HEK293T (cell line): ENCODE measurements at regions not wholly inside any gene's neighbourhood (a gene's known extent, or its start where the extent isn't known, plus 50 kb on each side); places are given as distances from the start of the nearest gene placed in this dataset.
"Not testable (repeated sequence)": the region's sequence is repeated elsewhere in the genome, so short reads cannot be mapped to it uniquely, and the experiment has no call there.

Experiments
- ARNT ChIP-seq: fragments of 450-650 bp; IDR thresholded peaks from 2 replicates; pipeline ENCODE4 v1.6.1; 2017; ENCODE audit warnings: mild to moderate bottlenecking
- ELF4 ChIP-seq: fragments of 450-650 bp; IDR thresholded peaks from 2 replicates; pipeline ENCODE4 v1.6.1; 2017; ENCODE audit warnings: antibody characterized with exemption
- FOXA1 ChIP-seq: fragments of 450-650 bp; IDR thresholded peaks from 2 replicates; pipeline ENCODE4 v1.6.1; 2016; ENCODE audit warnings: mild to moderate bottlenecking
- FOXK2 ChIP-seq: fragments of 450-650 bp; IDR thresholded peaks from 2 replicates; pipeline ENCODE4 v1.6.1; 2016; ENCODE audit warnings: mild to moderate bottlenecking
- HDGF ChIP-seq: fragments of 450-650 bp; IDR thresholded peaks from 2 replicates; pipeline ENCODE4 v1.6.1; 2017; ENCODE audit warnings: antibody characterized with exemption, borderline replicate concordance
- NFRKB ChIP-seq: fragments of 450-650 bp; IDR thresholded peaks from 2 replicates; pipeline ENCODE4 v1.6.1; 2016; ENCODE audit warnings: mild to moderate bottlenecking, moderate library complexity

DNA sequence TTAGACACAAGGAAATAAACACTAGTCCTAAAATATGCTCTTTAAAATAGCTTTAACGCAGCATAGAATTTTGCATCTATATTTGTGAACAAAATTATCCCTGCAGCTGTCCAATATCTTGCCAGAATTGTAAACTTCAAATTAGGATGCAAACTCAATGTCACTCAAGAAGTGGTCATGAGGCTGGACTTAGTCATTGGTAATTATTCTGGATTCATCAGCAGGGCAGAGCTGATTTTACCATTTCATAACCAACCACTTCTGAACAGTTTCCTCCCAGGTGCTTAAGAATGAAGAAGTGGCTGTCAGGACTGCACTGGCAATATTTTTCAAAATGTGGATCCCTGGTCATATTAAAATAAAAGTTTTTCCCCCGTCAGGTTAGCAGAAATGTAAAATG, 219.5 kb downstream of the SPATA31A6 start:
- not testable (repeated sequence) for TF ChIP-seq HDGF, FOXA1, ARNT, ELF4, FOXK2, NFRKB
